H9 (cell line): ENCODE measurements at regions not wholly inside any gene's neighbourhood (a gene's known extent, or its start where the extent isn't known, plus 50 kb on each side); places are given as distances from the start of the nearest gene placed in this dataset.

Source experiments
- DNase-seq: peaks from one replicate; pipeline ENCODE4 v3.0.0-alpha.2; 2017
- H2AFZ ChIP-seq: one replicate; pipeline ENCODE4 v1.6.1; 2013; ENCODE audit warnings: mild to moderate bottlenecking, low read length, control low read depth, moderate library complexity
- H2AK5ac ChIP-seq: 2 replicates; pipeline ENCODE4 v1.6.1; 2013; ENCODE audit warnings: low read length, control low read depth, mixed read lengths; ENCODE audit not compliant: insufficient read length
- H2BK120ac ChIP-seq: one replicate; pipeline ENCODE4 v1.6.1; 2013; ENCODE audit warnings: low read depth, mild to moderate bottlenecking, low read length, control low read depth, inconsistent platforms; ENCODE audit not compliant: poor library complexity, severe bottlenecking
- H2BK12ac ChIP-seq: 2 replicates; pipeline ENCODE4 v1.6.1; 2013; ENCODE audit warnings: low read length, control low read depth, mixed read lengths, low read depth; ENCODE audit not compliant: insufficient read length
- H2BK15ac ChIP-seq: 2 replicates; pipeline ENCODE4 v1.6.1; 2013; ENCODE audit warnings: low read depth, low read length, control low read depth
- H2BK20ac ChIP-seq: one replicate; pipeline ENCODE4 v1.6.1; 2013; ENCODE audit warnings: low read depth, mild to moderate bottlenecking, low read length, control low read depth, inconsistent platforms; ENCODE audit not compliant: poor library complexity, severe bottlenecking
- H2BK5ac ChIP-seq: 2 replicates; pipeline ENCODE4 v1.6.1; 2013; ENCODE audit warnings: low read length, control low read depth, mixed read lengths; ENCODE audit not compliant: insufficient read length
- H3K14ac ChIP-seq: 2 replicates; pipeline ENCODE4 v1.6.1; 2013; ENCODE audit warnings: low read length, control low read depth; ENCODE audit not compliant: insufficient read depth
- H3K18ac ChIP-seq: 2 replicates; pipeline ENCODE4 v1.6.1; 2013; ENCODE audit warnings: low read depth, mild to moderate bottlenecking, mixed read lengths, low read length, control low read depth; ENCODE audit not compliant: insufficient read length
- H3K23ac ChIP-seq: 2 replicates; pipeline ENCODE4 v1.6.1; 2013; ENCODE audit warnings: low read length, control low read depth, mixed read lengths, low read depth; ENCODE audit not compliant: insufficient read length
- H3K23me2 ChIP-seq: 2 replicates; pipeline ENCODE4 v1.6.1; 2013; ENCODE audit warnings: low read depth, mild to moderate bottlenecking, mixed read lengths, low read length, control low read depth; ENCODE audit not compliant: insufficient read length, poor library complexity, severe bottlenecking
- H3K27ac ChIP-seq: 2 replicates; pipeline ENCODE4 v1.5.1; 2013; ENCODE audit warnings: low read length, control low read depth, mixed read lengths, low read depth; ENCODE audit not compliant: insufficient read length
- H3K27me3 ChIP-seq: 2 replicates; pipeline ENCODE4 v1.6.1; 2013; ENCODE audit warnings: low read length, control low read depth, inconsistent platforms; ENCODE audit not compliant: insufficient read depth
- H3K4ac ChIP-seq: 2 replicates; pipeline ENCODE4 v1.6.1; 2013; ENCODE audit warnings: low read depth, mild to moderate bottlenecking, control low read depth, inconsistent platforms, low read length, moderate library complexity
- H3K4me1 ChIP-seq: 2 replicates; pipeline ENCODE4 v1.6.1; 2013; ENCODE audit warnings: low read length, control low read depth, inconsistent platforms; ENCODE audit not compliant: insufficient read depth
- H3K4me2 ChIP-seq: 2 replicates; pipeline ENCODE4 v1.6.1; 2013; ENCODE audit warnings: low read length, control low read depth, mixed read lengths; ENCODE audit not compliant: insufficient read length, insufficient read depth
- H3K56ac ChIP-seq: 2 replicates; pipeline ENCODE4 v1.6.1; 2013; ENCODE audit warnings: low read depth, mild to moderate bottlenecking, mixed read lengths, low read length, control low read depth; ENCODE audit not compliant: insufficient read length
- H3K79me1 ChIP-seq: 2 replicates; pipeline ENCODE4 v1.6.1; 2013; ENCODE audit warnings: low read depth, mild to moderate bottlenecking, moderate library complexity, low read length, control low read depth, inconsistent platforms; ENCODE audit not compliant: insufficient read depth, poor library complexity, severe bottlenecking
- H3K79me2 ChIP-seq: 2 replicates; pipeline ENCODE4 v1.6.1; 2013; ENCODE audit warnings: low read length, control low read depth, inconsistent platforms; ENCODE audit not compliant: insufficient read depth
- H3K9ac ChIP-seq: 2 replicates; pipeline ENCODE4 v1.6.1; 2013; ENCODE audit warnings: low read length, control low read depth, mixed read lengths; ENCODE audit not compliant: insufficient read length; ENCODE audit errors: extremely low read depth
- H3K9me3 ChIP-seq: one replicate; pipeline ENCODE4 v1.6.1; 2013; ENCODE audit warnings: low read depth, low read length, inconsistent platforms; ENCODE audit not compliant: control insufficient read depth
- H3T11ph ChIP-seq: one replicate; pipeline ENCODE4 v1.6.1; 2013; ENCODE audit warnings: mild to moderate bottlenecking, low read length, control low read depth, inconsistent platforms
- H4K20me1 ChIP-seq: one replicate; pipeline ENCODE4 v1.6.1; 2013; ENCODE audit not compliant: control insufficient read depth, insufficient read length, insufficient read depth
- H4K5ac ChIP-seq: 2 replicates; pipeline ENCODE4 v1.6.1; 2013; ENCODE audit warnings: low read depth, mild to moderate bottlenecking, mixed read lengths, low read length, control low read depth; ENCODE audit not compliant: insufficient read length
- H4K8ac ChIP-seq: replicated peaks from 2 replicates; pipeline ENCODE4 v1.6.1; 2013; ENCODE audit warnings: low read length, control low read depth, mixed read lengths, low read depth; ENCODE audit not compliant: insufficient read length
- H4K91ac ChIP-seq: 2 replicates; pipeline ENCODE4 v1.6.1; 2013; ENCODE audit warnings: low read depth, mild to moderate bottlenecking, moderate library complexity, mixed read lengths, low read length, control low read depth; ENCODE audit not compliant: insufficient read length
- H3K27ac Mint-ChIP-seq, 3 experiments: 2 replicates in 2 of 3; 3 replicates in 1 of 3; pipeline ENCODE4 v1.8.0; 2020 to 2021; ENCODE audit warnings: mixed read lengths in 3 of 3, mild to moderate bottlenecking in 1 of 3, moderate library complexity in 1 of 3
- H3K27me3 Mint-ChIP-seq: 2 replicates; pipeline ENCODE4 v1.8.0; 2021; ENCODE audit warnings: low read depth, mild to moderate bottlenecking, moderate library complexity, mixed read lengths
- H3K36me3 Mint-ChIP-seq, 3 experiments: 2 replicates in 2 of 3; 3 replicates in 1 of 3; pipeline ENCODE4 v1.8.0; 2020 to 2021; ENCODE audit warnings: low read depth in 3 of 3, mixed read lengths in 3 of 3; ENCODE audit not compliant: insufficient read depth in 1 of 3
- H3K4me1 Mint-ChIP-seq, 2 experiments: 2 replicates each; pipeline ENCODE4 v1.8.0; 2020; ENCODE audit warnings: mixed read lengths in 2 of 2
- H3K4me3 Mint-ChIP-seq, 2 experiments: 2 replicates in 1 of 2; 3 replicates in 1 of 2; pipeline ENCODE4 v1.8.0; 2020 to 2021; ENCODE audit warnings: mild to moderate bottlenecking in 2 of 2, mixed read lengths in 2 of 2, moderate library complexity in 1 of 2
- H3K9me3 Mint-ChIP-seq, 2 experiments: 2 replicates in 1 of 2; 3 replicates in 1 of 2; pipeline ENCODE4 v1.8.0; 2020; ENCODE audit warnings: mild to moderate bottlenecking in 2 of 2, mixed read lengths in 2 of 2, moderate library complexity in 1 of 2
- WGBS: extraction: QIAGEN DNeasy Blood & Tissue Kit; methylation state at CpG from one replicate; pipeline ENCODE4 v1.1.7; 2013; ENCODE audit warnings: missing lambda C conversion rate, low lambda C conversion rate, mixed read lengths; ENCODE audit not compliant: insufficient read length; ENCODE audit errors: extremely low coverage; 5-methylcytosine and 5-hydroxymethylcytosine counted together
- TF ChIP-seq, protein P1 (sequence below): fragments of 200-600 bp; sonication (generic); conservative IDR thresholded peaks from 3 replicates; pipeline ENCODE4 v1.8.0; 2021; ENCODE audit warnings: antibody characterized with exemption, mild to moderate bottlenecking

DNA sequence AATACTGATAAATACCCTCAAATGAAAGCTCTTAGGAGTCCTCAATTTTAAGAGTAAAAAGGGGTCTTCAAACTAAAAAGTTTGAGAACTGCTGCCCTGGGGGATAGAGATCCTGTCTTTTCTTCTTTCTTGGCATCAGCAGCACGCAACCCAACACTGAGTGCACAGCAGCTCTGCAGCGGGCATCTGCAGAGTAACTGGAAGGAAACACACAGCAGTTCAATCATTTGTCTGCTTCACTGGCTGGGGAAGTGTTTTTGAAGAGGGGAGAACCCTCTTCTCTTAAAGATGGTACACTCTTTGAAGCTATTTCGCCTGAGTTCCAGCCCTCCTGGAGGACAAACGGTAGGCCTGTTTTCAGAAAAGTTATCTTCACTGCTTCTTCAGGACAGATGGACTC lies 193.6 kb downstream of the FGFR2 start:
- Histone ChIP-seq H4K91ac (no peak overlapping the region), H3T11ph (no peak overlapping the region), H2BK15ac (no peak overlapping the region), H3K4me2 (no peak overlapping the region), H2AFZ (no peak overlapping the region), H3K27me3 (no peaks in the 10 kb centered on the region), H3K4ac (no peak overlapping the region), H3K56ac (no peak overlapping the region), H3K79me1 (no peaks in the 10 kb centered on the region), H3K9me3 (no peaks in the 10 kb centered on the region), H3K9ac (no peak overlapping the region), H3K14ac (no peak overlapping the region), H4K20me1 (no peaks in the 10 kb centered on the region), H3K27ac (no peak overlapping the region), H3K18ac (no peak overlapping the region), H3K4me1 (no peaks in the 10 kb centered on the region), H2BK20ac (no peak overlapping the region), H4K8ac (no peak overlapping the region), H4K5ac (no peak overlapping the region), H3K79me2 (no peaks in the 10 kb centered on the region), H3K23ac (no peak overlapping the region), H2BK12ac (no peak overlapping the region), H2AK5ac (no peak overlapping the region), H3K23me2 (no peaks in the 10 kb centered on the region), H2BK120ac (no peak overlapping the region), H2BK5ac (no peak overlapping the region)
- no peak for DNase-seq
- TF ChIP-seq, protein P1, sequence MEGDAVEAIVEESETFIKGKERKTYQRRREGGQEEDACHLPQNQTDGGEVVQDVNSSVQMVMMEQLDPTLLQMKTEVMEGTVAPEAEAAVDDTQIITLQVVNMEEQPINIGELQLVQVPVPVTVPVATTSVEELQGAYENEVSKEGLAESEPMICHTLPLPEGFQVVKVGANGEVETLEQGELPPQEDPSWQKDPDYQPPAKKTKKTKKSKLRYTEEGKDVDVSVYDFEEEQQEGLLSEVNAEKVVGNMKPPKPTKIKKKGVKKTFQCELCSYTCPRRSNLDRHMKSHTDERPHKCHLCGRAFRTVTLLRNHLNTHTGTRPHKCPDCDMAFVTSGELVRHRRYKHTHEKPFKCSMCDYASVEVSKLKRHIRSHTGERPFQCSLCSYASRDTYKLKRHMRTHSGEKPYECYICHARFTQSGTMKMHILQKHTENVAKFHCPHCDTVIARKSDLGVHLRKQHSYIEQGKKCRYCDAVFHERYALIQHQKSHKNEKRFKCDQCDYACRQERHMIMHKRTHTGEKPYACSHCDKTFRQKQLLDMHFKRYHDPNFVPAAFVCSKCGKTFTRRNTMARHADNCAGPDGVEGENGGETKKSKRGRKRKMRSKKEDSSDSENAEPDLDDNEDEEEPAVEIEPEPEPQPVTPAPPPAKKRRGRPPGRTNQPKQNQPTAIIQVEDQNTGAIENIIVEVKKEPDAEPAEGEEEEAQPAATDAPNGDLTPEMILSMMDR = no peak
- peaks cover 1 to 3% of the 10 kb centered on the region in 2 experiments; a peak in 3 of 4 replicates for H3K4me1 Mint-ChIP-seq
- no CpG with 5 or more reads among the region's 4 CpGs for WGBS
- H3K9me3 Mint-ChIP-seq = no peaks in the 10 kb centered on the region
- no peak overlapping the region for H3K4me3 Mint-ChIP-seq
- H3K27me3 Mint-ChIP-seq = no peaks in the 10 kb centered on the region
- H3K27ac Mint-ChIP-seq = no peak overlapping the region
- H3K36me3 Mint-ChIP-seq = no peaks in the 10 kb centered on the region
